ENCODE measurements at regions not wholly inside any gene's neighbourhood (a gene's known extent, or its start where the extent isn't known, plus 50 kb on each side); places are given as distances from the start of the nearest gene placed in this dataset.

DNA sequence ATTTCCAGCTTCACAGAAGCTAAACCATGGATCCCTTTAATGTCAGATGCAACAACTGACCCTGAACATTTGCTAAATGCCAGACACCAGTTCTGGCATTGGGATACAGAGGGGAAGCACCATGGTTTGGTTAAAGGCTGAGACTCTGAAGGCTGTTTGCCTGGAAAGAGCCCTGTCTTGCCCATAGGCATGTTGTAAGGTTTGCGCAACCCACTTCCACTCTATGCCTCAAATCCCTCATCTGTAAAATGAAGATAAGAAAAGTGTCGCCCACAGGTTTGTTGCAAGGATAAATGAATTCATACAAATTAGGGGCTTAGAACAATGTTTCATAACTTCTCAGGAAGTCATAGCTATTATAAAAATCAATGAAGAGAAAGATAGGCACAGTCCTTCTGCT lies 380.9 kb upstream of the GYPC start:
- TF ChIP-seq NFRKB (IDR thresholded peaks at IDR 0.05) = no peak
- TF ChIP-seq ZNF384 (IDR thresholded peaks at IDR 0.05) = no peak
- no peak for TF ChIP-seq SUZ12 (IDR thresholded peaks at IDR 0.05)
- TF ChIP-seq HDGF (IDR thresholded peaks at IDR 0.05; ENCODE audit: borderline replicate concordance) = no peak

Data from HEK293T (cell line).